ENCODE measurements at regions not wholly inside any gene's neighbourhood (a gene's known extent, or its start where the extent isn't known, plus 50 kb on each side); places are given as distances from the start of the nearest gene placed in this dataset.

GRCh38 chr3:178457511-178457910, 78.7 kb upstream of the KCNMB2 start:
- Mint-ChIP-seq H3K4me1 (no peaks in the 10 kb centered on the region), H3K27ac (no peak overlapping the region), H3K4me3 (no peak overlapping the region), H3K9me3 (ENCODE audit: insufficient read depth) (no peaks in the 10 kb centered on the region), H3K27me3 (peaks cover 20% of the 10 kb centered on the region)
- no peaks in the 10 kb centered on the region for H3K36me3 ChIP-seq (replicated peaks in 1 of 2; ENCODE audit: control extremely low read depth in 1 of 2, control insufficient read depth in 1 of 2, extremely low read depth in 1 of 2, insufficient read depth in 2 of 2, low read length in 1 of 2)
- H3K27ac ChIP-seq (ENCODE audit: low read length in 2 of 2) = no peak overlapping the region
- no peak overlapping the region for H3K4me3 ChIP-seq (ENCODE audit: control extremely low read depth in 1 of 5, extremely low read depth in 1 of 5, insufficient read depth in 1 of 5, low read depth in 2 of 5, low read length in 4 of 5)
- no peak overlapping the region for H3K4me2 ChIP-seq (replicated peaks; ENCODE audit: low read depth, low read length, poor library complexity, severe bottlenecking)
- H3K4me1 ChIP-seq (ENCODE audit: control insufficient read depth in 2 of 2, insufficient read depth in 2 of 2, low read length in 2 of 2) = no peaks in the 10 kb centered on the region
- intact Hi-C loops (cut with micrococcal nuclease) = no loop called here
- no peak overlapping the region for H3K9ac ChIP-seq (ENCODE audit: low read length)
- POLR2A ChIA-PET = no interaction called here
- H3K9me3 ChIP-seq (ENCODE audit: control extremely low read depth in 1 of 3, control insufficient read depth in 2 of 3, insufficient read depth in 1 of 3, low read length in 2 of 3) = no peaks in the 10 kb centered on the region
- no peaks in the 10 kb centered on the region for H3K79me2 ChIP-seq (ENCODE audit: control insufficient read depth, insufficient read depth, low read length)
- WGBS (ENCODE audit: insufficient coverage) = no CpG with 5 or more reads among the region's 2 CpGs
- H4K20me1 ChIP-seq (ENCODE audit: control insufficient read depth, insufficient read depth, low read length, poor library complexity, severe bottlenecking) = no peaks in the 10 kb centered on the region
- ATAC-seq (ENCODE audit: low read depth) (no peak), DNase-seq (no peak)
- CTCF ChIA-PET = interaction anchor here (0.8 kb wide), 1 partner anchor 11 kb away, joined by 3 read pairs; no protein-coding TSS in a partner anchor
- no peaks in the 10 kb centered on the region for H3K27me3 ChIP-seq (replicated peaks in 1 of 4; ENCODE audit: control extremely low read depth in 1 of 4, control insufficient read depth in 3 of 4, insufficient read depth in 4 of 4, low read length in 3 of 4)
- TF ChIP-seq CTCF (IDR thresholded peaks at IDR 0.05) (no peak), EZH2 (IDR thresholded peaks at IDR 0.05; ENCODE audit: borderline replicate concordance, insufficient read depth, low read depth, low read length, poor library complexity, severe bottlenecking) (no peak)
- no peak overlapping the region for H2AFZ ChIP-seq (ENCODE audit: insufficient read depth, low read depth, low read length, poor library complexity, severe bottlenecking)

GRCh38 chr3:178458313-178459037, 77.8 kb upstream of the KCNMB2 start:
- no peak overlapping the region for H3K27ac Mint-ChIP-seq
- ChIA-PET POLR2A (no interaction called here), CTCF (no interaction called here)
- no peak overlapping the region for H3K9ac ChIP-seq (ENCODE audit: low read length)
- H3K9me3 ChIP-seq (ENCODE audit: control extremely low read depth in 1 of 3, control insufficient read depth in 2 of 3, insufficient read depth in 1 of 3, low read length in 2 of 3) = no peaks in the 10 kb centered on the region
- ATAC-seq (ENCODE audit: low read depth) (no peak), DNase-seq (no peak)
- WGBS (ENCODE audit: insufficient coverage) = no CpG with 5 or more reads among the region's 5 CpGs
- H3K4me1 ChIP-seq (ENCODE audit: control insufficient read depth in 2 of 2, insufficient read depth in 2 of 2, low read length in 2 of 2) = no peaks in the 10 kb centered on the region
- no peaks in the 10 kb centered on the region for H3K4me1 Mint-ChIP-seq
- intact Hi-C loops (cut with micrococcal nuclease) = no loop called here
- no peaks in the 10 kb centered on the region for H3K27me3 ChIP-seq (replicated peaks in 1 of 4; ENCODE audit: control extremely low read depth in 1 of 4, control insufficient read depth in 3 of 4, insufficient read depth in 4 of 4, low read length in 3 of 4)
- peaks cover 27% of the 10 kb centered on the region for H3K27me3 Mint-ChIP-seq
- H3K27ac ChIP-seq (ENCODE audit: low read length in 2 of 2) = no peak overlapping the region
- TF ChIP-seq CTCF (IDR thresholded peaks at IDR 0.05) = no peak
- TF ChIP-seq EZH2 (IDR thresholded peaks at IDR 0.05; ENCODE audit: borderline replicate concordance, insufficient read depth, low read depth, low read length, poor library complexity, severe bottlenecking) = no peak
- H3K4me2 ChIP-seq (replicated peaks; ENCODE audit: low read depth, low read length, poor library complexity, severe bottlenecking) = no peak overlapping the region
- H4K20me1 ChIP-seq (ENCODE audit: control insufficient read depth, insufficient read depth, low read length, poor library complexity, severe bottlenecking) = no peaks in the 10 kb centered on the region
- H3K4me3 ChIP-seq (ENCODE audit: control extremely low read depth in 1 of 5, extremely low read depth in 1 of 5, insufficient read depth in 1 of 5, low read depth in 2 of 5, low read length in 4 of 5) = no peak overlapping the region
- H2AFZ ChIP-seq (ENCODE audit: insufficient read depth, low read depth, low read length, poor library complexity, severe bottlenecking) = no peak overlapping the region
- H3K79me2 ChIP-seq (ENCODE audit: control insufficient read depth, insufficient read depth, low read length) = no peaks in the 10 kb centered on the region
- H3K36me3 ChIP-seq (replicated peaks in 1 of 2; ENCODE audit: control extremely low read depth in 1 of 2, control insufficient read depth in 1 of 2, extremely low read depth in 1 of 2, insufficient read depth in 2 of 2, low read length in 1 of 2) = no peaks in the 10 kb centered on the region
- no peak overlapping the region for H3K4me3 Mint-ChIP-seq
- no peaks in the 10 kb centered on the region for H3K9me3 Mint-ChIP-seq (ENCODE audit: insufficient read depth)
